NB4 (cell line): ENCODE measurements at regions not wholly inside any gene's neighbourhood (a gene's known extent, or its start where the extent isn't known, plus 50 kb on each side); places are given as distances from the start of the nearest gene placed in this dataset.

ENCODE experiments used
- CTCF ChIP-seq: IDR thresholded peaks from one replicate; pipeline ENCODE4 v1.5.1; 2012; ENCODE audit warnings: low read depth, low read length
- MYC ChIP-seq: IDR thresholded peaks from 2 replicates; pipeline ENCODE4 v1.6.1; 2011; ENCODE audit warnings: low read depth, low read length
- POLR2A ChIP-seq: IDR thresholded peaks from 2 replicates; pipeline ENCODE4 v1.6.1; 2011; ENCODE audit warnings: mild to moderate bottlenecking; ENCODE audit not compliant: insufficient read length; ENCODE audit errors: extremely low read depth

DNA sequence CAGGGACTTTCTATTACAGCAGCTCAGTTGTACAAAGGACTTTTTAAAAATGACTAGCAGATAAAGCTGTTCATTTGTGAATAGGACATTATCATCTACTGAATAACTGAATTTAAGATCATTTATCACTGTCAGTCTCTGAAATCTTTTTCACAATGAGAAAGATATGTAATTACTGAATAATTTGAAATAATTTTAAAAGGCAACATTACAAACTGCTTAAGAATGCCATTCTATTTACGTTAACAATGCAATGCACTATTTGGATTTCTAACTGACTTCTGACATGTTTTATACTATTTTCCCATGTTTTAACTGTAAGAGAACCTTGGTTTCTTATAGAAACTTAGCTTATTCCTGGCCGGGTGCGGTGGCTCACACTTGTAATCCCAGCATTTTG, 2033.0 kb upstream of the PCDH20 start:
- TF ChIP-seq CTCF, result no peak
- no peak for TF ChIP-seq POLR2A
- no peak for TF ChIP-seq MYC
